Small intestine (tissue), 7 donors: ENCODE measurements at regions not wholly inside any gene's neighbourhood (a gene's known extent, or its start where the extent isn't known, plus 50 kb on each side); places are given as distances from the start of the nearest gene placed in this dataset.
"Not testable (repeated sequence)": the region's sequence is repeated elsewhere in the genome, so short reads cannot be mapped to it uniquely, and the experiment has no call there.

Source experiments
- DNase-seq, 2 donors: peaks; one replicate each; pipeline versions ENCODE4 v3.0.0 to v3.0.0-alpha.2; 2013
- FAIRE-seq: peaks from 2 replicates; lab custom pipeline; 2012; peaks lifted over from hg19 to GRCh38; lab: Jason Lieb, UNC
- H3K27ac ChIP-seq, 3 donors: one replicate each; pipeline ENCODE4 v1.5.1; 2013; ENCODE audit warnings: low read length in 2 of 3, mild to moderate bottlenecking in 2 of 3, control low read depth in 1 of 3, inconsistent platforms in 1 of 3, low read depth in 1 of 3, moderate library complexity in 1 of 3
- H3K27me3 ChIP-seq, 3 donors: one replicate each; pipeline ENCODE4 v1.6.1; 2013; ENCODE audit warnings: low read length in 3 of 3, inconsistent platforms in 1 of 3; ENCODE audit not compliant: control insufficient read depth in 3 of 3, insufficient read depth in 3 of 3
- H3K36me3 ChIP-seq, 3 donors: one replicate each; pipeline ENCODE4 v1.6.1; 2013; ENCODE audit warnings: low read length in 3 of 3, inconsistent platforms in 1 of 3, low read depth in 1 of 3, mild to moderate bottlenecking in 1 of 3, moderate library complexity in 1 of 3; ENCODE audit not compliant: control insufficient read depth in 3 of 3, insufficient read depth in 2 of 3
- H3K4me1 ChIP-seq, 3 donors: one replicate each; pipeline ENCODE4 v1.6.1; 2013; ENCODE audit warnings: low read length in 2 of 3, inconsistent platforms in 1 of 3, low read depth in 1 of 3, mild to moderate bottlenecking in 1 of 3, moderate library complexity in 1 of 3; ENCODE audit not compliant: control insufficient read depth in 3 of 3, insufficient read depth in 2 of 3
- H3K4me3 ChIP-seq, 3 donors: one replicate each; pipeline ENCODE4 v1.5.1; 2013; ENCODE audit warnings: low read length in 3 of 3, control low read depth in 1 of 3, inconsistent platforms in 1 of 3, low read depth in 1 of 3, mild to moderate bottlenecking in 1 of 3, moderate library complexity in 1 of 3
- H3K9me3 ChIP-seq, 2 donors: one replicate each; pipeline ENCODE4 v1.6.1; 2013; ENCODE audit warnings: low read depth in 1 of 2, low read length in 1 of 2; ENCODE audit not compliant: control insufficient read depth in 2 of 2, insufficient read depth in 1 of 2
- WGBS, 3 donors: extraction: QIAGEN DNeasy Blood & Tissue Kit; methylation state at CpG; one replicate each; pipeline ENCODE4 v1.1.7; 2013; 5-methylcytosine and 5-hydroxymethylcytosine counted together
- donor health status: healthy with polysubstance abuse.
- donor health status: control.
- donor health status: control.
- donor health status: Bipolar disorder and iron deficiency.
- donor health status: healthy.

DNA sequence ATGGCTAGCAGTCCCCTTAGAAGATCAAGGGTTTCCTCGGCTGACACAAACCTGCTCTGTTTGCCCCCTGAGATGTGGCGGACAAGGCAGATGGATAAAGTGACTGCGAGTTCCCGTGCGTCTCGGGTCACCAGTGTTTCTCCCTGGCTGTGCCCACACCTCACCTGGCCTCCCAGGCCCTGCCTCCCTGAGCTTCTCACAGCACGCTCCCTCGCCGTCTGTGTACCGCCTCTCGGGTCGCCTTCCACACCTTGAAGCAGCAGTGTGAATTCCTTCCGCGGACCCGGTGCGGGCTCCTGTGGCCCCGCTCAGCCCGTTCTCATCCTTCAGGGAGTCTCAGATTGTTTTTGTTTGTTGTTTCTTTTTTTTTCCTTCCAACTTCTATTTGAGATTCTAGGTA, 172.0 kb upstream of the FOXD4L5 start:
- FAIRE-seq: not testable (repeated sequence)

GRCh38 chr9:65455751-65456647, 171.0 kb upstream of the FOXD4L5 start:
- H3K9me3 ChIP-seq, FAIRE-seq, H3K36me3 ChIP-seq, H3K4me1 ChIP-seq, H3K4me3 ChIP-seq, DNase-seq, H3K27ac ChIP-seq, H3K27me3 ChIP-seq: not testable (repeated sequence)
- WGBS, 3 donors: 69 to 80% (median 73%) methylated on average over 14 to 18 of the region's 18 CpGs

More for the DNA sequence above, 172.0 kb upstream of the FOXD4L5 start:
- not testable (repeated sequence) for H3K4me3 ChIP-seq, H3K36me3 ChIP-seq, H3K27ac ChIP-seq, H3K4me1 ChIP-seq, H3K27me3 ChIP-seq, DNase-seq, H3K9me3 ChIP-seq
- 95 to 96% (median 95%) methylated on average over 18 of the region's 18 CpGs for WGBS, 3 donors

- not testable (repeated sequence) for H3K36me3 ChIP-seq, DNase-seq, H3K27ac ChIP-seq, H3K27me3 ChIP-seq, H3K4me3 ChIP-seq, H3K9me3 ChIP-seq, H3K4me1 ChIP-seq, FAIRE-seq
- 74 to 80% (median 77%) methylated on average over 11 to 13 of the region's 13 CpGs for WGBS, 3 donors
Measured at GRCh38 chr9:65455136-65455535, 170.1 kb upstream of the FOXD4L5 start.

DNA sequence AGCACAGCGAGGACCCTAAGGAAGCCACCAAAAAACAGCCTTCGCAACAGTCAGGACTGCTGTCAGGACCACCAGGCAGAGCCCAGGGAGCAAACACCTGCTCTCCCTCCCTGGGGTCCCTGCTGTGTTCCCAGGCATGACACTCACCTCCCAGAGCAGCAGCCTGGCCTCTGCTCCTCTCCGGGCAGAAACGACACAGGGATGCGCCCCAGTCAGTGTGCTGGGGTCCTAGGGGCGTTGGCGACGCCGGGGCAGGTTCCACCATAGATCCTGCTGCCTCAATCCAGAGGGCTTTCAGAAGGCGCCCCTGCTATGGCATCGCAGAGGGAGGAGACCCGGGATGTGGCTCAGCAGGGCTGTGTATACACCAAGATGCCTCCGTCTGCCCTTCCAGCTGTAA, 169.7 kb upstream of the FOXD4L5 start:
- H3K36me3 ChIP-seq, H3K4me3 ChIP-seq, FAIRE-seq, H3K27ac ChIP-seq, H3K9me3 ChIP-seq, H3K4me1 ChIP-seq, H3K27me3 ChIP-seq, DNase-seq: not testable (repeated sequence)
- 73 to 85% (median 83%) methylated on average over 12 to 13 of the region's 13 CpGs for WGBS, 3 donors

- not testable (repeated sequence) for H3K27ac ChIP-seq, H3K36me3 ChIP-seq, H3K4me1 ChIP-seq, H3K9me3 ChIP-seq, H3K27me3 ChIP-seq, FAIRE-seq, H3K4me3 ChIP-seq, DNase-seq
- 36 to 39% (median 36%) methylated on average over 2 of the region's 2 CpGs for WGBS, 3 donors
Measured at GRCh38 chr9:65454034-65454433, 169.0 kb upstream of the FOXD4L5 start.

- not testable (repeated sequence) for H3K4me1 ChIP-seq, H3K27ac ChIP-seq, H3K9me3 ChIP-seq, H3K27me3 ChIP-seq, FAIRE-seq, H3K36me3 ChIP-seq, DNase-seq, H3K4me3 ChIP-seq
- 52 to 68% (median 67%) methylated on average over 7 to 12 of the region's 12 CpGs for WGBS, 3 donors
Measured at GRCh38 chr9:65449886-65450610, 165.0 kb upstream of the FOXD4L5 start.

- Histone ChIP-seq H3K36me3 (no peaks in the 10 kb centered on the region), H3K27ac (no peak overlapping the region), H3K9me3 (peaks cover 0 to 4% of the 10 kb centered on the region in 2 donors), H3K4me3 (no peak overlapping the region), H3K4me1 (no peaks in the 10 kb centered on the region), H3K27me3 (no peaks in the 10 kb centered on the region)
- 68 to 74% (median 72%) methylated on average over 5 to 6 of the region's 6 CpGs for WGBS, 3 donors
- DNase-seq: no peak
- no peak for FAIRE-seq
Measured at GRCh38 chr9:65449423-65449822, 164.4 kb upstream of the FOXD4L5 start.

GRCh38 chr9:65447146-65447545, 162.1 kb upstream of the FOXD4L5 start:
- not testable (repeated sequence) for H3K27me3 ChIP-seq, H3K36me3 ChIP-seq, FAIRE-seq, DNase-seq, H3K4me1 ChIP-seq, H3K9me3 ChIP-seq, H3K27ac ChIP-seq, H3K4me3 ChIP-seq
- WGBS, 3 donors: 50 to 72% (median 60%) methylated on average over 6 to 7 of the region's 7 CpGs
